ENCODE measurements at regions not wholly inside any gene's neighbourhood (a gene's known extent, or its start where the extent isn't known, plus 50 kb on each side); places are given as distances from the start of the nearest gene placed in this dataset.

DNA sequence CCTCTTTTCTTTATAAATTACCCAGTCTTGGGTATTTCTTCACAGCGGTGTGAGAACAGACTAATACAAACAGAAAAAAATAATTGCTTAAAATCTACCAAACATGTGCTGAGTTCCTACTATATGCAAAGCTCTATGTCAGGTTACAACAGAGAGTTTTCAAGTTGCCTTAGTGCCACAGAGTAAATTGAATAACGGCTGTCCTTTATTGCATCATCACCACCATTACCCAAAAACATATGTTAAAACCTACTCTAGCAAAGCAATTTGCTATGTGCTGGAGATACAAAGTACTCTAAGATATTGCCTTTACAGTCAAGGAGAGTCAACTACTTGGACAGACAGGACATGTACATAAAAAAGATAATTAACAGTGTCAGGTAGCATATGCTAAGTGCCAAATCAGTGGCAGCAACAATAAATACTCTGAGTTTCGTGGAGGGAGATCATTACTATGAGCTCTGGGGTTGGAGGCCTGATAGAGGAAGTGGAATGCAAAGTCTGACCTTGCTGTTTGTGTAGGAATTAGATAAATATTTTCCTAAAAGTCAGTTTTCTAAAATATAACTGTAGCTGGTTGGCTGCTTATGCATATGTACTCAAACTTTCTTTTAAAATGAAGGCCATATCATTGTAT is 1058.7 kb upstream of the WWC1 start:
- no peak for DNase-seq (ENCODE audit: low spot score)
- intact Hi-C loops (cut with DNase I): no loop called here
- ATAC-seq: no peak

DNA sequence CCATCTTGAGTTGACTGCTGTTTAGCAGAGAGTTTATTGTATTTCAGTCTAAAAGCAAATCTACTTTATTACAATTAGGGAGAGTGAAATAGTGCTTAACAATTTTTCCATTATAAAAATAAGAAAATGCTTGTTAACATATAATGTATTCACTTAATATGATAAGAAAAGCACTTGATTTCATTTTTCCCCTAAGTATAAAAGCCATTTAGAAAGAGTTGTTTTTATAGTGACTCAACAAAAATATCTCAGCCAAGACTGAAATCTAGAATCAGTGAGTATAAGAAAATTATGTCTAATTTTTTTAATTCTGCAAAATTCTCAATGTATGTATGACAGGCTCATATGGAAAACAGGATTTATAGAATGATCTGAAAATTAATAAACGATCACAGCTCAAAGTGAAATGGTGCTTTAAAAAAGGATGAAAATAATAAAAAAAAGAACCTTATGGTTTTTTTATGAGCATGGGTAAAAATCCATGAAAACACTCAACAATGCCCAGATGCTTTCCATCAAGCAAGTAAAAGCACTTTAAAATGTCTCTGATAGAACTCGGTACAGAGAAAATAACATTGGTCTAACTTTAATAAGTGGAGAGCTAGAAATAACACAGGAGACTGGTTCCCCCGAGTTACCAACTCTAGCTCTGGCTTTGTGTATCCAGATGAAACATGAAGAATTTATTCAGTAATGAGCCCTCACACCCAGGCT is 1057.8 kb upstream of the WWC1 start:
- DNase-seq (ENCODE audit: low spot score) (no peak), ATAC-seq (no peak)
- intact Hi-C loops (cut with DNase I): no loop called here

DNA sequence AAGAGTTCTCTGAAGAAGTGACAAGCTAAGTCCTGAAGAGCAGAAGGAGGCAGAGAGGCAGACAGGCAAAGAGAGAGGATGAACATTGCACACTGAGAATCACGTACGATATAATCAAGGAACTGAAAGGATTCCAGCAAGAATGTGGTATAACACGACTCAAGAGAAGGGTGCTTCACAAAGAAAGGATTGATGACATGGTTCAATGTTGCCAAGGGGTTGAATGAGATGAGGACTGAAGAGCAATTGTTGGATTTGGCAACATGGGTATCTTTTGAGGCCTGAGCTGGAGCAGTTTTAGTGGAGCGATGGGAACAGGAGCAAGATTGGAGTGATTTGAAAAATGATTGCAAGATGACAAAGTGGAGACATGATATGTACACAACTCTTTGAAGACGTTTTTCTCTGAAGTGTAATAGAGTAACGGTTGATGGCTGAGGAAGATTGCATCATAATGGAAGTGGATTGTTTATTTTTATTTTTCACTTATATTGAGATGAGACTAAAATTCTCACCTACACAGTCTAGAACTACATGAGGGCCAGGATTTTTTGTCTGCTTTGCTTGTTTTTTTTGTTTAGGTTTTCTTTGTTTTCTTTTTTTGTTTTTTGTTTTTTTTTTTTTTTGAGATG is 1049.9 kb upstream of the WWC1 start:
- DNase-seq (ENCODE audit: low spot score): no peak
- ATAC-seq: no peak
- intact Hi-C loops (cut with DNase I): no loop called here

DNA sequence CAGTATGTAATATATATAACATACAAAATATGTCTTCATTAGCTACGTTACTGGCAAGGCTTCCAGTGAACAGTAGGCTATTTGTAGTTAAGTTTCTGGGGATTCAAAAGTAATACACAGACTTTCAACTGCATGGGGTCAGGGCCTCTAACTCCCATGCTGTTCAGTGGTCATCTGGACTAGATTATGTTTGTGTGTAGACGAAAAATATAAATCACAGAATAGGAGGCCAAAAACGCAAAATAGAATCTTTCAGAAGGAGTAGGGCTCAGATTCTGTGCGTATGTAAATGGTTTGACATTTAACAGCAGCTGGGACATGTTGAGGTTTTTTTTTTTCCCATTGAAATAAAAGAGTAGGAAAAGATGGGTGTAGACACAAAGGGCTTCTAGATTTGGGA is 1048.7 kb upstream of the WWC1 start:
- DNase-seq (ENCODE audit: low spot score): no peak
- intact Hi-C loops (cut with DNase I): no loop called here
- ATAC-seq: no peak

DNA sequence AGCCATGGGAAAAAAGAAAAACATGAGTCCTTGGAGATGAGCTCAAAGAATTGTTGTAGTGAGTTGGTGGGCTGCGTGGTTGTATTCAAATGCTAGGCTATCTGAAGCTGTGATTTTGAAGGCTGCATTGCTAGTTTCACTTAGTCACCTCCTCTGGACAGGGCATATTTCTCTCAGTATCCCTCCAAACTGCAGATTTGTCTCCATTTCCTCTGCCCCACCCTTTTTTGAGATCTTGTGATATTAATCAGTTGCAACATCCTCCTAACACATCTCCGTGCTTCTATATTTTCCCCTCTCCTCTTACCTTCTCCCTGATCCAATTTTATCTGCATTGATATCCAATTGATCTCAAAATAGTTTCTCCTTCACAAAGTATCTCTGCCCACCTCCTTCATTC is 1048.0 kb upstream of the WWC1 start:
- no peak for DNase-seq (ENCODE audit: low spot score)
- no peak for ATAC-seq
- intact Hi-C loops (cut with DNase I): no loop called here

DNA sequence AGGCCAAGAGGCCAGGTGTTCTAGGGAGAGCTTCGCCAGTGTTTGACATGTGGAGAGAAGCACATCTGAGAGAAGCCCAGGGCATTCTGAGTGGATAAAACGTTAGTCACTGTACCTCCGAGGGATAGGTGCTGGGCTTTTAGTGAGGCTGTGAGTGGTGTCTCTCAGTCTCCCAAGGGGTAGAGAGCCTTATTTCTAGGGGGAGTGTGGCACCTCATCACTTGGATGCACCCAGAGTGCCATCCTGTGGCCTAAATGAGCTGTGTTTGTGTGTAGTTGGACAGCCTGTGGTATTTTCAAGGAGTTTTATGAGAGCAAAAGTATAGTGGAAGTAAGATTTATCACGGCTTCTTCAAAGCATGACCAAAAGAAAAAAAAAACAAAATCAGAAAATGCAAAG is 1046.9 kb upstream of the WWC1 start:
- intact Hi-C loops (cut with DNase I): no loop called here
- ATAC-seq: no peak
- DNase-seq (ENCODE audit: low spot score): no peak

DNA sequence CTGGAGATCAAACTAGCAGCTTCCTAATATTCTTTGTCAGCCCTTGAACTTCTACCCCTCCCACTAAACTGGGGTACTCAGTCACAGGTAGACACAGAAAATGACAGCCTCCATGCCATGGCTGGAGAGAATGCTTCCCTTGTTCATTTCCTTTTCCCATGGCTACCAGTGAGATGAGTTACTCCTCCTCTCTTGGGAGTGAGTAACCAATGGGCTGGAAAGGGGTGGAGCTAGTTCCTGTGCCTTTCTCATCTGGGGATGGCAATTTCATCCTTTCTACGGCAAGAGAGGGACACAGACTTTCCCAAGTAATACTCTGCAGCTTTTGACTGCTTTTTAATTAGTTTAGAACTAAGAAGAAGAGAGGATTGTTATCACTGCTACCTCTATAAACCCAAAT is 1045.6 kb upstream of the WWC1 start:
- intact Hi-C loops (cut with DNase I): no loop called here
- ATAC-seq (no peak), DNase-seq (ENCODE audit: low spot score) (no peak)

DNA sequence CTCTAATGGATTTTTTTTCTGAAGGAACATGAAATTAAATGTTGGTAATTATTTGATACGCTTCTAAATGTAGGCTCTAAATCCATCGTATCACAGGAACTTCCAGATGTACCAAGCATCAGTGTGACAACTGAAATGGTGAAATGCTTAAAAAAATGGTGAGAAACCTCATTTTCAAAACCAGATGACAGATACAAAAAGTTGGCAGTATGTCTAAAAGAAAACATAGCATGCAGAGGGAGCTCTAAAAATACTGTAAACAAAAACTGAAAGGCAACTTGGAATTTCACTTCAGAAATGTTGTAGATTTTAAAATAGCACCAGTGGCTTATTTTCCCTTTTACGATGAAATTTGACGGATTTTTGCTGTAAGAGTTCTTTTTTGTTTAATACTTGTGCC is 1043.6 kb upstream of the WWC1 start:
- intact Hi-C loops (cut with DNase I): no loop called here
- no peak for ATAC-seq
- DNase-seq (ENCODE audit: low spot score): no peak

DNA sequence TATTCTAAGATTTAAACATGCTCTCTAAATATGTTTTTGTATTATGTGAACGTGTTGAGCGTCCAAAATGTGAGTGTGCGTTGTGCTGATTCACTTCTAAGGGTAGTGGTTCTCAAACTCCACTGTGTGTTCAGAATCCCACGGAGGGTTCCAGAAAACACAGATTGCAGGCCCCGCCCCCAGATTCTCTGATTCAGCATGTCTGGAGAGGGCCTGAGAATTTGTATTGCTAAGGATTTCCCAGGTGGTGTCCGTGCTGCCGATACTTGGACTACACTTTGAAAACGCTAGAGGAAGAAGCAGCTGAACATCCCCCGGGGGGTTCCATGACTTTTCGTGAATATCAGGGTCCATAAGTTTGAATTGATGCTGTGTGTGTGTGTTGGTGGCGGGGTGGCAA is 1043.2 kb upstream of the WWC1 start:
- DNase-seq (ENCODE audit: low spot score) (no peak), ATAC-seq (peak; percentile 38)
- intact Hi-C loops (cut with DNase I): no loop called here

DNA sequence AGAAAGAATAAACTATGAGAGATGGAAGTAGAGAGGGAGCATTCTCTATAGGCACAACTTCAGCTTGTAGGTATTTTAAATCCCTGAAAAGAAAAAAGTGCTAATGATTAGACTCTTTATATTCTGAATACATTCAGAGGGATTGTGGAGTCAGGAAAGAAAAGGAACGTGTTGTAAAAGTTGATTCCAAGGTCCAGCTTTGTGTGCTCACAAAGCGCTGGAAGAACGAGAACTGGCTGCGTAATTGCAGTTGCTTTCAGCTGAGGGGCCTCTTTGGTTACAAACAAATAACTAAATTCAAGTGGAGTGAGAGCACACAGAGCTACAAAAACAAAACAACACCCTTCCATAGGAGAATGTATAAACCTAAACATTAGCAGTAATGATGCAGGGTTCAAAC is 1040.4 kb upstream of the WWC1 start:
- intact Hi-C loops (cut with DNase I): no loop called here
- no peak for DNase-seq (ENCODE audit: low spot score)
- ATAC-seq: no peak

DNA sequence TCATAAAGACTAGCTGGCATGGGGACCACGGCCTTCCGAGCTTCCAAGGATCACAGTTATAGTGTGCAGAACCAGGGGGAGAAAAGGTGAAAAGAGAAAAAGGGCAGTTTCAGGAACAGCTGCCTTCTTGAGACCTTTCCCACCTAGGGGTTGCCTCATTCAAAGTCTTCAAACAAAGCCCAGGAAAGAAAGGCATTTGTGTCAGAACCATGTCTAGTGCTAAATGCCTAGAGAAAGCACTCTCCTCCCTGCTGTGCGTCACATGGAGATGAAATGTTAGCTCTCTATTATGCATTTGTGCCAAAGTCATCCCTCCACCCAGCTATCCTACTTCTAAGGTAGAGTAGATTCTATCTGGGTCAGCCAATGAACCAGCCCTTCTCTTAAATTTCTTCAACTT is 1037.3 kb upstream of the WWC1 start:
- DNase-seq (ENCODE audit: low spot score) (no peak), ATAC-seq (no peak)
- intact Hi-C loops (cut with DNase I): no loop called here

DNA sequence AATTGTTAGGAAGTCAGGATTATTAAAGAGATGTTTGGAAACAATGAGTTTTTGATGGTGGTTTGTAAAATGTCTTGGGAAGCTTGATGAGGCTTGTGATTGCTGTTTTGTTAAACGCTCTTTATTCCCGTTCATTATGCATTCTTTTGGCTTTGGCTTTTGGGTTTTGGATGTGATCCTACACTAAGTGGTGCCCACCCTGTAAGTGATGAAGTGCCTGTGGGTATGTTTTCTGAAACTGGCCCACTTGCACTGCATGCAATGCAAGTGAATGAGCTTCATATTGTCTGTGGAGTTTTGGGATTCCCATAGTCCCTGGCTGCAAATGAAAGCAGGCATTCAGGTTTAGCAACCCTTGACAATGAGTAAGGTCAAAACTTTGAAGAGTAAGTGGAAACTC is 1035.5 kb upstream of the WWC1 start:
- ATAC-seq (no peak), DNase-seq (ENCODE audit: low spot score) (no peak)
- intact Hi-C loops (cut with DNase I): no loop called here

DNA sequence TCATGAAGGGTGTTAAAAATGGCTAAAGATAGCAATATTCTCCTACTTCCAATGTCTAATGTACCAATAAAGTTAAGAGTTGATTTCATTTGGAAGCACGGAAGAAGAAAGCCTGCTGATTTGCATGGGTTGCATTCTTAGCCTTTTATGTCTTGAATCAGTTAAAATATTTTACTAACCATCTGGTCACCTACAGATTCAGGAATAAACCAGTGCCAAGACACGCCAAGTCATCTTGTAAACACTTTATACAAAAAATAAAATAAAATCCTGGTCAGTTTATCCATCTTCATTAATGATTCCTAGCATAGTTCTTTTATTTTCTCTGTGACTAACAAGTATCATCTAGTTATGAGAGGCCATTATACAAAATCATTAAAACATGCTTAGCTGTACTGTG is 1031.6 kb upstream of the WWC1 start:
- no peak for ATAC-seq
- DNase-seq (ENCODE audit: low spot score): no peak
- intact Hi-C loops (cut with DNase I): no loop called here

DNA sequence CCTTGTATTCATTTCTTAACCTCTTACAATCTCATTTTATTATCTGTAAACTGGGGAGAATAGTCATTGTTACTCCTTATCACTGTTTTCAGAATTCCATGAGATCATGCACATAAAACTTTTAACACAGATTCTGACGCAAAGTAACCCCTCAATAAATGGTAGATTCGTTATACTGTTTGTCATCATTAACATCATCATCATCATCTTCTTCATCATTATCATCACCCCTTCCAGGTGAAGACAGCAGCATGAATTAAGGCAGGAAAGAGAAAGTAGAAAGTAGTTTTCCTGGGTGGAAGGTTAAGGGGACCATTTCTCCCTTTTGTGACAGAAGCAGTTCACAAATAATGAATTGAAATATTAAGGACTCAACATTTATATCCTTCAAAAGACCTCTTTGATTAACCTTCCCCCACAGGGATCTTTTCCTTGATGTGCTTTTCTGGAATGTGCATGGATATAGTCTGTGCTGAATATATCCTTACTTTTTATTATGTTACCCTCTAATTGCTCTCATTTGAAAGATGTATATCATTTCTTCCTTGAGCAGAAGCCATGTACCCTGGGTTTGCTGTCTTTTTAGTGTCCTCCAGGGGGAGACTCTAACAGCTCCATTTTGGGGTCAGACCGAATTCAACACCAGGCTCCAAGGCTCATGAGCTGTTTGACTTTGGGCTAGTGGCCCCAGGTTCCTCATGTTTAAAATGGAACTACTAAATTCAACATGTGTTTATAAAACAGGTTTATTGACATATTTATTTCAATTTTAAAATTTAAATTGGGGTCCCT is 1029.9 kb upstream of the WWC1 start:
- no peak for ATAC-seq
- intact Hi-C loops (cut with DNase I): no loop called here

DNA sequence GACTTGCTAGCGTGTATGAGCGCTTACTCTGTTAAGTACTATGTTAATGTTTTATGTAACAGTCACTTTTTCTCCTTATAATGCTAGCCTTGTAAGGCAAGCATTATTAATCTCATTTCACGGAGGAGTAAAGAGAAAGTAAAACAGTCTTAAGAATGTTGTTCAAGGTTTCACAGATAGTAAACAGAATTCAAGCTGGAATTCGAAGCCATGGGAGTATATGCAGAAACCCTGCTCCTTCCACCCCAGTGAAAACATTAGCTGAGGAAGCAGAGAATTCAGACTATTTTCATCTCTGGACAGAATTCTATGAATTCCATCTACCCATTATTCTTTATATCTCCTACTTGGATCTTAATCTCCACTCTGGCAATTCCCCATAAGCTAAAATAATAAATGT is 1028.3 kb upstream of the WWC1 start:
- ATAC-seq (no peak), DNase-seq (ENCODE audit: low spot score) (no peak)
- intact Hi-C loops (cut with DNase I): no loop called here

More for the DNA sequence above, 1029.9 kb upstream of the WWC1 start:
- no peak for DNase-seq (ENCODE audit: low spot score)

DNA sequence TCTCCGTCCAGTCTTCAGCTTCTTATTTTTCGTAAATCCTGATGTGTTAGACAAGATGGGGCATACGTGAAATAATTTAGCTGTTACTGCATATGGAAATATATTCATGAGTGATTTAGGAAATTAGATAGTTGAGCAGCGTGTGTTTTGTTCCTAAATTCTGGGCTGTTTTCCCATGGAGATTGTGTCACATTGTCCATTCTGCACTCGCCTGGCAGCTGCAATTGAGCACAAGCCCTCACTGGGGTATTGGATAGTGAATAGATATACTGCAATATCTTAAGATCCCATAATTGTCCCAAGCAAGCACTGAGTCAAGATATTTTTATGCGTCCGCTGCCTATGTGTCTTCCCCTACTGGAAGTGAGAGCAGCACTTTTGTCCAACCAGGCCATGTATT is 1027.1 kb upstream of the WWC1 start:
- intact Hi-C loops (cut with DNase I): no loop called here
- ATAC-seq: no peak
- no peak for DNase-seq (ENCODE audit: low spot score)

DNA sequence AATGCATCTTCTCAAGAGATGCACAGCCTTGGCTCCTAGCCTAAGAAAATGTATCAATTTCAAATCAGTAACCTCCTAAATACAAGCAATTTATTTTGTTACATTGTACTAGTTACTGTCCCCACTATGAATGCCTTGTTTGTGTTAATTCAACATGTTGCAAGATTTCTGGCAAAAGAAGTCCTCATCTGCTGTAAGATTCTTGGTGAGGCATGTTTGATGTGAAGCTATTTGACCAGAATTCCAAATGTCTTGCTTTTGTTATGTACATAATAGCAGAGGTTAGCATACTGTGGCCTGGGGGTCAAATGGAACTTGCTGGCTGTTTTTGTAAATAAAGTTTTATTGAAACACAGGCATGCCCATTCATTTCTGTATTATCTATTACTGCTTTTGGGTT is 1023.1 kb upstream of the WWC1 start:
- ATAC-seq: no peak
- no peak for DNase-seq (ENCODE audit: low spot score)
- intact Hi-C loops (cut with DNase I): no loop called here

DNA sequence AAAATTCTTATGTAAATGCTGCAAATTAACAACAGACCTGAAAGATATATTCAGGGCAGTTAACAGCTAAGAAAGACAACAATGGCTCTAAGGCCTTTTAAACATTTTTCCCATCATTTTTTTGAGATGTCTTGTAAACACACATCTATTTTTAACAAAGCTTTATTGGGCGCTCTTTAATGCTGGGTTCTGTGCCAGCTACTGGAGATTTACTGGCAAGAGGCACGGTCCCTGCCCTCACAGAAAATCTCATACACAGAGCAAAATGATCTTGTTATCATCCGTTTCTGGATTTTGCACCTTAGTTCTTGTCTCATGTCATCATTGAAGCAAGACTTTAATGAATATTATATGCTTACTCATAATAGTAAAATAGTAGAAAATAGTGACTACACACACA is 1022.3 kb upstream of the WWC1 start:
- intact Hi-C loops (cut with DNase I): no loop called here
- ATAC-seq (no peak), DNase-seq (ENCODE audit: low spot score) (no peak)

DNA sequence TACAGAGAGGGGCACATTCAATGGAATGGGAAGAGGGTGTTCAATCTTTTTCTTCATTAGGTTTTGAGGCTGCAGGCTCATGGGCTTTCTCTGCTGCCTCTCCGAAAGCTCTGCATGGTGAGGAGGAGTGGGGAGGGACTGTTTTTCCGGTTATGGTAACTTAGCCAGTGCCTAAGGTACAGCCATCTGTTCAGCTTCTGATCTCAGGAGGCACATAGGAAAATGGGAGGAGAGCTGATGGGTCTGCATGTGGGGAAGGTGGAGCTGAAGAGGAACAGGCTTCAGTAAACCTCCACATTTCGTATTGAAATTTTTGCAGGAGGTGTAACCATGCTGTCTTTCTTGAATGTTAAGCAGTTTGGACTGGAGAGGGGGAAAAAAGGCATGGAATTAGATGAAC is 1020.4 kb upstream of the WWC1 start:
- intact Hi-C loops (cut with DNase I): no loop called here
- ATAC-seq (peak; percentile 28), DNase-seq (ENCODE audit: low spot score) (no peak)

DNA sequence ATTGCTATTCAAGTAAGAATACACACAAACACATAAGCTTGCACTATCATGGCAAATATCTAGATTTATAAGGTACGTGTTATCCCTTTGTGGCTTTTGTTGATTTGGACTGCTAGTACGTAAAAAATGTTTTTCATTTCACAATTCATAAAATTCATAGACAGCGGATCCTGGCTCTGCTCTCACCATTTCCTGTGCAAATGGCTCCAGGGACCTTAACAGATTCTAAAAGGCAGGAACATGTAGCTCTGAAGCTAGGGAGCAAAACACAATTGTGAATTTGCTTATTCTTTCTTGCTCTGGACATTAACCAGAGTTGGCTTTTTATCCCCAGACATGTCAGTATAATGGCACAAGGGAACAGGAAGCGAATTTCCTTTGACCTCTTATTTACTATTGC is 1019.9 kb upstream of the WWC1 start:
- ATAC-seq: peak; percentile 74
- intact Hi-C loops (cut with DNase I): no loop called here
- no peak for DNase-seq (ENCODE audit: low spot score)

All from sciatic nerve (tissue), 2 donors.